ENCODE measurements at regions not wholly inside any gene's neighbourhood (a gene's known extent, or its start where the extent isn't known, plus 50 kb on each side); places are given as distances from the start of the nearest gene placed in this dataset.
"Not testable (repeated sequence)": the region's sequence is repeated elsewhere in the genome, so short reads cannot be mapped to it uniquely, and the experiment has no call there.

DNA sequence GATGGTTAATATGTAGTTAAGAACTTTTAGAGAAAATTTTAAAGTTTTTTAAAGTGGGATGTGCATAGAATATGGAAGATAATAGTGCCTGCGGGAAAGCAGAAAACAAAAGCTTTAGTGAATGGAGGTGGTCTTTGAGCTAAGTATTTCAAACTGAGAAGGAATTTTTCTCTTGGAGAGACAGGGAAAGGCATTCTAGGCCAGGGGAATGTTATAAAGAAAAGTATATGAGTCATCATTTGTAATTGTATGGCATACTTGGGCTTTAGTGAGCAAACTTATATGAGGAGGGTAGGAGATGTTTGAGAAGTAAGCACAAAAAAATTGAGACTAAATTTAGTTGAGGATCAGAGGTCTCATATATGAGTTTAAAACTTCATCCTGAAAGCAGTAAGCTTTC lies 467.0 kb downstream of the PPARGC1A start:
- Histone ChIP-seq H2AFZ (ENCODE audit: low read length) (no peak overlapping the region), H3K9ac (ENCODE audit: low read length) (no peak overlapping the region), H3K9me3 (replicated peaks; ENCODE audit: insufficient read depth, low read length) (no peaks in the 10 kb centered on the region), H3K27ac (ENCODE audit: low read length) (no peak overlapping the region), H4K20me1 (ENCODE audit: insufficient read depth, low read length) (no peaks in the 10 kb centered on the region), H3K4me3 (ENCODE audit: low read length) (no peak overlapping the region), H3K79me2 (ENCODE audit: low read length) (no peaks in the 10 kb centered on the region), H3F3A (ENCODE audit: insufficient read depth, low read length) (no peaks in the 10 kb centered on the region), H3K4me2 (ENCODE audit: low read depth, low read length) (no peak overlapping the region), H3K9me2 (replicated peaks; ENCODE audit: insufficient read depth, low read length) (no peaks in the 10 kb centered on the region), H3K36me3 (replicated peaks; ENCODE audit: insufficient read depth, low read length) (no peaks in the 10 kb centered on the region), H3K27me3 (replicated peaks; ENCODE audit: insufficient read depth, low read length) (no peaks in the 10 kb centered on the region), H3K4me1 (ENCODE audit: low read length) (no peaks in the 10 kb centered on the region)
- no peak for TF ChIP-seq EZH2 (optimal IDR thresholded peaks at IDR 0.05; ENCODE audit: low read depth, low read length)
- TF ChIP-seq, protein P1, sequence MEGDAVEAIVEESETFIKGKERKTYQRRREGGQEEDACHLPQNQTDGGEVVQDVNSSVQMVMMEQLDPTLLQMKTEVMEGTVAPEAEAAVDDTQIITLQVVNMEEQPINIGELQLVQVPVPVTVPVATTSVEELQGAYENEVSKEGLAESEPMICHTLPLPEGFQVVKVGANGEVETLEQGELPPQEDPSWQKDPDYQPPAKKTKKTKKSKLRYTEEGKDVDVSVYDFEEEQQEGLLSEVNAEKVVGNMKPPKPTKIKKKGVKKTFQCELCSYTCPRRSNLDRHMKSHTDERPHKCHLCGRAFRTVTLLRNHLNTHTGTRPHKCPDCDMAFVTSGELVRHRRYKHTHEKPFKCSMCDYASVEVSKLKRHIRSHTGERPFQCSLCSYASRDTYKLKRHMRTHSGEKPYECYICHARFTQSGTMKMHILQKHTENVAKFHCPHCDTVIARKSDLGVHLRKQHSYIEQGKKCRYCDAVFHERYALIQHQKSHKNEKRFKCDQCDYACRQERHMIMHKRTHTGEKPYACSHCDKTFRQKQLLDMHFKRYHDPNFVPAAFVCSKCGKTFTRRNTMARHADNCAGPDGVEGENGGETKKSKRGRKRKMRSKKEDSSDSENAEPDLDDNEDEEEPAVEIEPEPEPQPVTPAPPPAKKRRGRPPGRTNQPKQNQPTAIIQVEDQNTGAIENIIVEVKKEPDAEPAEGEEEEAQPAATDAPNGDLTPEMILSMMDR (IDR thresholded peaks at IDR 0.05; ENCODE audit: low read length), result no peak
- TF ChIP-seq EZH2phosphoT487 (IDR thresholded peaks at IDR 0.05; ENCODE audit: low read length), result no peak
- no peak for DNase-seq

DNA sequence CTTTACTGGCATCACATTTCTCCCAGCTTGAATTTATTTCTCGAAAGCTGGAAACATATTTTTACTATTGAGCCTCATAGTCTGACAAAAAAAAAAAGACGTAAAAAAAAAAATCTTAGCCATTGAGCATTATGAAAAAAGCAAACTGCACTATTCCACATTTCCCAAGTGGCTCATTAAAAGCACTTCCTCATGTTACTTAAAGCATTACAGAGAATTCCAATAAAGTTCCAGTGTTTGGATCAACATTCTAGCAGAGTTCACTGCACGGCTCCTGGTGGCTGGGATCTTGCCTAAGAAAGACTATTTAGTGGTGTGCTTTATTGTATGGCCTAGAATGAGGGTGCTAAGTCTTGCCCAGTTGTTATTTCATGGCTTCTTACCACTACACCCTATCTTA lies 476.2 kb downstream of the PPARGC1A start:
- Histone ChIP-seq H3K4me2 (ENCODE audit: low read depth, low read length) (no peak overlapping the region), H3K27ac (ENCODE audit: low read length) (no peak overlapping the region), H3K4me3 (ENCODE audit: low read length) (no peak overlapping the region), H3K27me3 (replicated peaks; ENCODE audit: insufficient read depth, low read length) (no peaks in the 10 kb centered on the region), H4K20me1 (ENCODE audit: insufficient read depth, low read length) (no peaks in the 10 kb centered on the region), H3K9me3 (replicated peaks; ENCODE audit: insufficient read depth, low read length) (no peaks in the 10 kb centered on the region), H3K9ac (ENCODE audit: low read length) (no peak overlapping the region), H2AFZ (ENCODE audit: low read length) (no peak overlapping the region), H3K9me2 (replicated peaks; ENCODE audit: insufficient read depth, low read length) (no peaks in the 10 kb centered on the region), H3K4me1 (ENCODE audit: low read length) (no peaks in the 10 kb centered on the region), H3K36me3 (replicated peaks; ENCODE audit: insufficient read depth, low read length) (no peaks in the 10 kb centered on the region), H3K79me2 (ENCODE audit: low read length) (no peaks in the 10 kb centered on the region), H3F3A (ENCODE audit: insufficient read depth, low read length) (no peaks in the 10 kb centered on the region)
- no peak for DNase-seq
- TF ChIP-seq EZH2phosphoT487 (IDR thresholded peaks at IDR 0.05; ENCODE audit: low read length), result no peak
- TF ChIP-seq, protein P1 (IDR thresholded peaks at IDR 0.05; ENCODE audit: low read length), result no peak
- no peak for TF ChIP-seq EZH2 (optimal IDR thresholded peaks at IDR 0.05; ENCODE audit: low read depth, low read length)

DNA sequence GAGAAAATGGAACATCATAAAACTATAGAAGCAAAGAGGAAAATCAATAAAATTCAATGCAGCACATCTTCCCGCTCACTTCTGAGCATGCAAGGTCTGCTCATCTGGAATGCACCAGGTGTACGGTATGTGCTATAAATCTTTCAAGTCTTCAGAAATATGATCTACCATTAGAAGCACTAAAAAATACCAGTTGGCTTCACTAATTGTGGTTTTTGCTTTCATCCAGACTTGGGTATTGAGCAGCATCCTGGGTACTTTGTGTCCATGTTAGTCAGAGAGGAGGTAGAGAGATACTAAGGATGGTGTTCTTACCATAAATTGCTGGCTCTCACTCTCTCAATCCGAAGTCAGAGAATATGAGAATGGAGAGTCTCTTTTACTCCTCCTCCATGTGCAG lies 477.1 kb downstream of the PPARGC1A start:
- Histone ChIP-seq H3K4me1 (ENCODE audit: low read length) (no peaks in the 10 kb centered on the region), H2AFZ (ENCODE audit: low read length) (no peak overlapping the region), H3F3A (ENCODE audit: insufficient read depth, low read length) (no peaks in the 10 kb centered on the region), H4K20me1 (ENCODE audit: insufficient read depth, low read length) (no peaks in the 10 kb centered on the region), H3K27ac (ENCODE audit: low read length) (no peak overlapping the region), H3K27me3 (replicated peaks; ENCODE audit: insufficient read depth, low read length) (no peaks in the 10 kb centered on the region), H3K9me3 (replicated peaks; ENCODE audit: insufficient read depth, low read length) (no peaks in the 10 kb centered on the region), H3K4me3 (ENCODE audit: low read length) (no peak overlapping the region), H3K4me2 (ENCODE audit: low read depth, low read length) (no peak overlapping the region), H3K36me3 (replicated peaks; ENCODE audit: insufficient read depth, low read length) (no peaks in the 10 kb centered on the region), H3K9ac (ENCODE audit: low read length) (no peak overlapping the region), H3K79me2 (ENCODE audit: low read length) (no peaks in the 10 kb centered on the region), H3K9me2 (replicated peaks; ENCODE audit: insufficient read depth, low read length) (no peaks in the 10 kb centered on the region)
- DNase-seq, result no peak
- TF ChIP-seq EZH2 (optimal IDR thresholded peaks at IDR 0.05; ENCODE audit: low read depth, low read length) (no peak), EZH2phosphoT487 (IDR thresholded peaks at IDR 0.05; ENCODE audit: low read length) (no peak)
- TF ChIP-seq, protein P1 (IDR thresholded peaks at IDR 0.05; ENCODE audit: low read length), result no peak

DNA sequence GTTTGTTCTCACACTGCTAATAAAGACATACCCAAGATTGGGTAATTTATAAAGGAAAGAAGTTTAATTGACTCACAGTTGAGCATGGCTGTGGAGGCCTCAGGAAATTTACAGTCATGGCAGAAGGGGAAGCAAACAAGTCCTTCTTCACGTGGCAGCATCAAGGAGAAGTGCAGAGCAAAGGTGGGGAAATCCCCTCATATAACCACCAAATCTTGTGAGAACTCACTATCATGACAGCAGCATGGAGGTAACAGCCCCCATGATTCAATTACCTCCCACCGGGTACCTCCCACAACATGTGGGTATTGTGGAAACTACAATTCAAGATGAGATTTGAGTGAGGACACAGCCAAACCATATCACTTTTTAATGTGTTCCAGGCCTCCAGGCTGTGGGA lies 480.9 kb downstream of the PPARGC1A start:
- H3K9me3 ChIP-seq (replicated peaks; ENCODE audit: insufficient read depth, low read length); H3K27ac ChIP-seq (ENCODE audit: low read length); H3K79me2 ChIP-seq (ENCODE audit: low read length); H2AFZ ChIP-seq (ENCODE audit: low read length); H3K36me3 ChIP-seq (replicated peaks; ENCODE audit: insufficient read depth, low read length); H4K20me1 ChIP-seq (ENCODE audit: insufficient read depth, low read length); H3K27me3 ChIP-seq (replicated peaks; ENCODE audit: insufficient read depth, low read length); H3K9me2 ChIP-seq (replicated peaks; ENCODE audit: insufficient read depth, low read length); H3K4me3 ChIP-seq (ENCODE audit: low read length); H3K4me1 ChIP-seq (ENCODE audit: low read length); H3F3A ChIP-seq (ENCODE audit: insufficient read depth, low read length); H3K4me2 ChIP-seq (ENCODE audit: low read depth, low read length); DNase-seq; H3K9ac ChIP-seq (ENCODE audit: low read length): not testable (repeated sequence)
